ENCODE measurements at regions not wholly inside any gene's neighbourhood (a gene's known extent, or its start where the extent isn't known, plus 50 kb on each side); places are given as distances from the start of the nearest gene placed in this dataset.

GRCh38 chr5:30450153-30450552 lies 743.3 kb upstream of the CDH6 start (continued):
- TF ChIP-seq REST (IDR thresholded peaks at IDR 0.05; ENCODE audit: low read depth, low read length), result no peak
- TF ChIP-seq YY1 (IDR thresholded peaks at IDR 0.05; ENCODE audit: low read depth), result no peak
- TF ChIP-seq MAX (IDR thresholded peaks at IDR 0.05; ENCODE audit: low read depth), result no peak
- TF ChIP-seq CHD2 (IDR thresholded peaks at IDR 0.05; ENCODE audit: low read length, partially characterized antibody), result no peak
- TF ChIP-seq POLR2AphosphoS5 (IDR thresholded peaks at IDR 0.05; ENCODE audit: low read depth, low read length), result no peak
- TF ChIP-seq GABPA (IDR thresholded peaks at IDR 0.05; ENCODE audit: low read depth), result no peak
- no peak for TF ChIP-seq TCF12 (IDR thresholded peaks at IDR 0.05)
- TF ChIP-seq FOSL2 (IDR thresholded peaks at IDR 0.05; ENCODE audit: borderline replicate concordance, low read depth), result no peak
- TF ChIP-seq EP300 (IDR thresholded peaks at IDR 0.05; ENCODE audit: borderline replicate concordance in 1 of 2, low read depth in 1 of 2, low read length in 1 of 2), result no peak

- POLR2A ChIA-PET, result no interaction called here
- Histone ChIP-seq H3K36me3 (replicated peaks in 1 of 2; ENCODE audit: control insufficient read depth in 1 of 2, insufficient read depth in 2 of 2, low read length in 1 of 2) (no peaks in the 10 kb centered on the region), H3F3A (replicated peaks; ENCODE audit: insufficient read depth) (no peaks in the 10 kb centered on the region), H3K27ac (ENCODE audit: low read depth in 2 of 2, low read length in 1 of 2) (no peak overlapping the region), H3K4me2 (no peak overlapping the region), H3K79me2 (ENCODE audit: insufficient read depth) (no peaks in the 10 kb centered on the region), H3K9ac (no peak overlapping the region), H3K27me3 (ENCODE audit: insufficient read depth) (no peaks in the 10 kb centered on the region), H2AFZ (ENCODE audit: low read depth) (no peak overlapping the region), H3K9me3 (no peaks in the 10 kb centered on the region), H3K4me3 (ENCODE audit: low read depth in 2 of 2, low read length in 1 of 2) (no peak overlapping the region), H3K9me2 (no peaks in the 10 kb centered on the region), H3K4me1 (ENCODE audit: control insufficient read depth in 1 of 2, insufficient read depth in 2 of 2, low read depth in 1 of 2, low read length in 1 of 2) (no peaks in the 10 kb centered on the region), H4K20me1 (ENCODE audit: insufficient read depth) (no peaks in the 10 kb centered on the region)
- no peak for TF ChIP-seq FOSL2 (IDR thresholded peaks at IDR 0.05; ENCODE audit: borderline replicate concordance, low read depth)
- TF ChIP-seq USF2 (IDR thresholded peaks at IDR 0.05; ENCODE audit: borderline replicate concordance, low read depth, low read length), result no peak
- TF ChIP-seq YY1 (IDR thresholded peaks at IDR 0.05; ENCODE audit: low read depth), result no peak
- TF ChIP-seq IRF3 (IDR thresholded peaks at IDR 0.05; ENCODE audit: low read depth, low read length), result no peak
- no peak for TF ChIP-seq CHD2 (IDR thresholded peaks at IDR 0.05; ENCODE audit: low read length, partially characterized antibody)
- TF ChIP-seq MXI1 (IDR thresholded peaks at IDR 0.05; ENCODE audit: low read depth, low read length), result no peak
- no peak for TF ChIP-seq REST (IDR thresholded peaks at IDR 0.05; ENCODE audit: low read depth, low read length)
- no peak for TF ChIP-seq CTCF (IDR thresholded peaks at IDR 0.05)
- TF ChIP-seq POLR2AphosphoS5 (IDR thresholded peaks at IDR 0.05; ENCODE audit: low read depth, low read length), result no peak
- no peak for TF ChIP-seq NRF1 (IDR thresholded peaks at IDR 0.05; ENCODE audit: low read depth, low read length)
- no peak for TF ChIP-seq TAF1 (IDR thresholded peaks at IDR 0.05; ENCODE audit: borderline replicate concordance, low read depth, low read length)
- no peak for TF ChIP-seq FOXJ3 (CRISPR knock-in tag; IDR thresholded peaks at IDR 0.05)
- no peak for TF ChIP-seq NFIC (IDR thresholded peaks at IDR 0.05; ENCODE audit: borderline replicate concordance)
- no peak for TF ChIP-seq PBX3 (IDR thresholded peaks at IDR 0.05)
- 50% methylated on average over 3 of the region's 3 CpGs for WGBS (ENCODE audit: low lambda C conversion rate)
- DNase-seq, result no peak
- CTCF ChIA-PET, result no interaction called here
Observed at GRCh38 chr5:30447431-30447830, 746.1 kb upstream of the CDH6 start.

Data from SK-N-SH (cell line).